Mucosa of descending colon (tissue), 3 donors: ENCODE measurements at regions not wholly inside any gene's neighbourhood (a gene's known extent, or its start where the extent isn't known, plus 50 kb on each side); places are given as distances from the start of the nearest gene placed in this dataset.

Source experiments
- ATAC-seq: fragments of 200-7000 bp; cut with Tn5 transposase; one replicate; pipeline ENCODE4 v1.9.1; 2020; ENCODE audit warnings: mild to moderate bottlenecking, moderate library complexity
- DNase-seq, 3 donors: peaks; one replicate each; pipeline ENCODE4 v3.0.0-alpha.2; 2020
- H3K36me3 ChIP-seq: fragments of 200-600 bp; one replicate; pipeline ENCODE4 v1.8.0; 2021; ENCODE audit warnings: low read depth, mild to moderate bottlenecking
- H3K4me1 ChIP-seq: fragments of 200-600 bp; one replicate; pipeline ENCODE4 v1.8.0; 2021; ENCODE audit warnings: low read depth, mild to moderate bottlenecking
- H3K4me3 ChIP-seq: fragments of 200-600 bp; one replicate; pipeline ENCODE4 v1.8.0; 2021; ENCODE audit warnings: mild to moderate bottlenecking
- H3K9me3 ChIP-seq: fragments of 200-600 bp; one replicate; pipeline ENCODE4 v1.8.0; 2021; ENCODE audit warnings: mild to moderate bottlenecking
- CTCF ChIP-seq: fragments of 200-600 bp; IDR thresholded peaks from one replicate; pipeline ENCODE4 v1.8.0; 2022; ENCODE audit warnings: antibody characterized with exemption, mild to moderate bottlenecking
- intact Hi-C, 2 donors: fragments of 100-400 bp; cut with DNase I in 1 of 2; cut with micrococcal nuclease in 1 of 2; formaldehyde crosslinking; loops; one replicate each; pipeline versions ENCODE4 v1.11.0 to v1.11.1; 2022; cut with DNase I, micrococcal nuclease
- donor health status: DM: no; HTN: no; CAD: no; lungs with moderate emphysema.
- donor health status: DM: no; HTN: no; CAD: no.
- donor health status: DM: no; HTN: yes; CAD: no.

GRCh38 chr10:78785991-78786390 lies 282.8 kb upstream of the ZMIZ1 start:
- ATAC-seq: no peak
- Histone ChIP-seq H3K4me3 (no peak overlapping the region), H3K4me1 (no peaks in the 10 kb centered on the region), H3K9me3 (no peaks in the 10 kb centered on the region), H3K36me3 (no peaks in the 10 kb centered on the region)
- intact Hi-C loops: no loop called here
- DNase-seq: no peak
- no peak for TF ChIP-seq CTCF

GRCh38 chr10:78787125-78787524 lies 281.6 kb upstream of the ZMIZ1 start:
- no peaks in the 10 kb centered on the region for H3K9me3 ChIP-seq
- no peak for DNase-seq

GRCh38 chr10:78794736-78795455 lies 273.9 kb upstream of the ZMIZ1 start:
- DNase-seq (no peak), ATAC-seq (no peak)
- no peaks in the 10 kb centered on the region for H3K4me1 ChIP-seq
- intact Hi-C loops: no loop called here
- H3K4me3 ChIP-seq: no peak overlapping the region
- no peaks in the 10 kb centered on the region for H3K36me3 ChIP-seq
- peaks cover 4% of the 10 kb centered on the region for H3K9me3 ChIP-seq
- no peak for TF ChIP-seq CTCF

More at GRCh38 chr10:78787125-78787524, 281.6 kb upstream of the ZMIZ1 start:
- TF ChIP-seq CTCF: no peak
- intact Hi-C loops: no loop called here
- no peaks in the 10 kb centered on the region for H3K4me1 ChIP-seq
- no peaks in the 10 kb centered on the region for H3K36me3 ChIP-seq
- no peak for ATAC-seq
- H3K4me3 ChIP-seq: no peak overlapping the region

- intact Hi-C loops: no loop called here
- DNase-seq: no peak
- H3K36me3 ChIP-seq: no peaks in the 10 kb centered on the region
- TF ChIP-seq CTCF: no peak
- no peaks in the 10 kb centered on the region for H3K4me1 ChIP-seq
- ATAC-seq: no peak
- no peak overlapping the region for H3K4me3 ChIP-seq
- no peaks in the 10 kb centered on the region for H3K9me3 ChIP-seq
Measured at GRCh38 chr10:78798976-78799730, 269.6 kb upstream of the ZMIZ1 start.

- intact Hi-C loops: no loop called here
- no peaks in the 10 kb centered on the region for H3K36me3 ChIP-seq
- no peaks in the 10 kb centered on the region for H3K9me3 ChIP-seq
- no peak for ATAC-seq
- H3K4me1 ChIP-seq: peaks cover 1% of the 10 kb centered on the region
- no peak overlapping the region for H3K4me3 ChIP-seq
- no peak for TF ChIP-seq CTCF
- no peak for DNase-seq
Measured at GRCh38 chr10:78800006-78800405, 268.8 kb upstream of the ZMIZ1 start.
